Psoas muscle (tissue), 7 donors: ENCODE measurements at regions not wholly inside any gene's neighbourhood (a gene's known extent, or its start where the extent isn't known, plus 50 kb on each side); places are given as distances from the start of the nearest gene placed in this dataset.
"Not testable (repeated sequence)": the region's sequence is repeated elsewhere in the genome, so short reads cannot be mapped to it uniquely, and the experiment has no call there.

Source experiments
- ATAC-seq, 4 donors: fragments of 200-7000 bp; cut with Tn5 transposase; one replicate each; pipeline ENCODE4 v1.9.1; 2020; ENCODE audit warnings: moderate library complexity in 3 of 4, mild to moderate bottlenecking in 2 of 4
- DNase-seq, 2 donors: peaks; one replicate each; pipeline ENCODE4 v3.0.0-alpha.2; 2020
- H3K27ac ChIP-seq: fragments of 200-600 bp; one replicate; pipeline ENCODE4 v1.8.0; 2022
- H3K27me3 ChIP-seq, 3 donors: fragments of 200-600 bp in 1 of 3; one replicate each; pipeline versions ENCODE4 v1.6.1 to v1.8.0; 2013 to 2022; ENCODE audit warnings: low read length in 2 of 3, mild to moderate bottlenecking in 2 of 3, moderate library complexity in 1 of 3; ENCODE audit not compliant: insufficient read depth in 3 of 3
- H3K36me3 ChIP-seq, 2 donors: fragments of 200-600 bp in 1 of 2; one replicate each; pipeline versions ENCODE4 v1.6.1 to v1.8.0; 2013 to 2022; ENCODE audit warnings: low read depth in 1 of 2, mild to moderate bottlenecking in 1 of 2, moderate library complexity in 1 of 2; ENCODE audit not compliant: insufficient read depth in 1 of 2
- H3K4me1 ChIP-seq: fragments of 200-600 bp; one replicate; pipeline ENCODE4 v1.8.0; 2022
- H3K4me3 ChIP-seq: fragments of 200-600 bp; one replicate; pipeline ENCODE4 v1.8.0; 2022; ENCODE audit warnings: mild to moderate bottlenecking
- H3K9me3 ChIP-seq: fragments of 200-600 bp; one replicate; pipeline ENCODE4 v1.8.0; 2022
- WGBS, 3 donors: extraction: QIAGEN DNeasy Blood & Tissue Kit; methylation state at CpG; one replicate each; pipeline versions ENCODE4 v1.1.6 to v1.1.7; 2013; 5-methylcytosine and 5-hydroxymethylcytosine counted together
- intact Hi-C, 2 donors: fragments of 100-400 bp; cut with DNase I; formaldehyde crosslinking; loops; one replicate each; pipeline versions ENCODE4 v1.11.0 to v1.14.2; 2022
- donor health status: healthy with polysubstance abuse.
- donor health status: DM: no; HTN: no; CAD: no; lungs with moderate emphysema.
- donor health status: Bipolar disorder and iron deficiency.
- donor health status: healthy.
- donor health status: DM: yes; HTN: yes; CAD: no.
- donor health status: DM: no; HTN: no; CAD: no.
- donor health status: DM: yes; HTN: yes; CAD: no.

- H3K27me3 ChIP-seq, ATAC-seq, H3K36me3 ChIP-seq, H3K4me1 ChIP-seq, H3K9me3 ChIP-seq, intact Hi-C loops, H3K27ac ChIP-seq, H3K4me3 ChIP-seq, DNase-seq: not testable (repeated sequence)
- WGBS, 3 donors, result 55 to 58% (median 57%) methylated on average over 3 of the region's 4 CpGs
Measured at GRCh38 chr18:104264-104663, 54.1 kb upstream of the USP14 start.

DNA sequence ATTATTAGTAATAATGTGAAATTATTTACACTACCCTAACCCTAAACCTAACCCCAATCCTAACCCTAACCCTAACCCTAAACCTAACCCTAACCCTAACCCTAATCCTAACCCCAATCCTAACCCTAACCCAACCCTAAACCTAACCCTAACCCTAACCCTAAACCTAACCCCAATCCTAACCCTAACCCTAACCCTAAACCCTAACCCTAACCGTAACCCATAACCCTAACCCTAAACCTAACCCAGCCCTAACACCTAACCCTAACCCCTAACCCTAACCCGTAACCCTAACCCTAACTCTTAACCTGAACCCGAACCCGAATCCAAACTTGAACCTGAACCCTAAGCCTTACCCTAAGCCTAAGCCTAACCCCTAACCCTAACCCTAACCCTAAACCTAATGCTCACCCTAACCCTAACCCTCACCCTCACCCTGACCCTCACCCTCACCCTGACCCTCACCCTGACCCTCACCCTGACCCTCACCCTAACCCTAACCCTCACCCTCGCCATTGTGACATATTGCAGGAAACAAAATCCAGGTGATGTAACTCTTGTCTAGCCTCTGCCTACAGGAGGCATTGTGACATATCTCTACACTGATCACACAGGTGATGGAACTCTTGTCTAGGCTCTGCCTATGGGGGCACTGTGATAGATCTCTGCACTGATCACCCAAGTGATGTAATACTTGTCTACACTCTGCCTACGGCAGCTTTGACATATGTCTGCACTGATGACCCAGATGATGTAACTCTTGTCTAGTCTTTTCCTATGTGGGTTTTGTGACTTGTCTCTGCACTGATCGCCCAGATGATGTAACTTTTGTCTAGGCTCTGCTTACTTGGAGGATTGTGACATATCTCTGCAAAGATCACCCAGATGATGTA, 53.0 kb upstream of the USP14 start:
- H3K4me3 ChIP-seq, intact Hi-C loops, H3K27me3 ChIP-seq, H3K36me3 ChIP-seq, H3K27ac ChIP-seq, H3K9me3 ChIP-seq, ATAC-seq, DNase-seq, H3K4me1 ChIP-seq: not testable (repeated sequence)
- WGBS, 3 donors, result 81 to 84% (median 84%) methylated on average over 7 of the region's 7 CpGs

DNA sequence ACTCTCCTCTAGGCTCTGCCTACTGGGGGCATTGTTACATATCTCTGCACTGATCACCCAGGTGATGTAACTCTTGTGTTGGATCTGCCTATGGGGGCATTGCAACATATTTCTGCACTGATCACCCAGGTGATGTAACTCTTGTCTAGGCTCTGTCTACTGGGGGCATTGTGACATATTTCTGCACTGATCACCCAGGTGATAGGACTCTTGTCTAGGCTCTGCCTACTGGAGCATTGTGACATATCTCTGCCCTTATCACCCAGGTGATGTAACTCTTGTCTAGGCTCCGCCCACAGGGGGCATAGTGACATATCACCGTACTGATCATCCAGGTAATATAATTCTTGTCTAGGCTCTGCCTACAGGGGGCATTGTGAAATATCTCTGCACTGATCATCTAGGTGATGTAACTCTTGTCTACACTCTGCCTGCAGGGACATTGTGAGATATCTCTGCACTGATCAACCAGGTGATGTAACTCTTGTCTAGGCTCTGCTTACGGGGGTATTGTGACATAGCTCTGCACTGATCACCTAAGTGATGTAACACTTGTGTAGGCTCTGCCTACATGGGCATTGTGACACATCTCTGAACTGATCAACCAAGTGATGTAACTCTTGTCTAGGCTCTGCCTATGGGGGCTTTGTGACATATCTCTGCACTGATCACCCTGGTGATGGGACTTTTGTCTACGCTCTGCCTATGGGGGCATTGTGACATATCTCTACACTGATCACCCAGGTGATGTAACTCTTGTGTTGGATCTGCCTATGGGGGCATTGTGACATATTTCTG, 52.1 kb upstream of the USP14 start:
- DNase-seq, H3K9me3 ChIP-seq, H3K27ac ChIP-seq, H3K27me3 ChIP-seq, H3K4me3 ChIP-seq, intact Hi-C loops, H3K4me1 ChIP-seq, H3K36me3 ChIP-seq, ATAC-seq: not testable (repeated sequence)
- 76 to 81% (median 76%) methylated on average over 4 of the region's 4 CpGs for WGBS, 3 donors

DNA sequence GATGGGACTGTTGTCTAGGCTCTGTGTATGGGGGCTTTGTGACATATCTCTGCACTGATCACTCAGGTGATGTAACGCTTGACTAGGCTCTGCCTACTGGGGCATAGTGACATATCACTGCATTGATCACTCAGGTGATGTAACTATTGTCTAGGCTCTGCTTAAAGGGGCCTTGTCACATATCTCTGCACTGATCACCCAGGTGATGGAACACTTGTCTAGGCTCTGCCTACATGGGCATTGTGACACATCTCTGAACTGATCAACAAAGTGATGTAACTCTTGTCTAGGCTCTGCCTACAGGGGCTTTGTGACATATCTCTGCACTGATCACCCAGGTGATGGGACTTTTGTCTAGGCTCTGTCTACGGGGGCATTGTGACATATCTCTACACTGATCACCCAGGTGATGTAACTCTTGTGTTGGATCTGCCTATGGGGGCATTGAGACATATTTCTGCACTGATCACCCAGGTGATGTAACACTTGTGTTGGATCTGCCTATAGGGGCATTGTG, 51.4 kb upstream of the USP14 start:
- intact Hi-C loops, H3K4me1 ChIP-seq, H3K27me3 ChIP-seq, H3K36me3 ChIP-seq, ATAC-seq, H3K4me3 ChIP-seq, DNase-seq, H3K9me3 ChIP-seq, H3K27ac ChIP-seq: not testable (repeated sequence)
- WGBS, 3 donors, result 48 to 57% (median 57%) methylated on average over 2 of the region's 2 CpGs

DNA sequence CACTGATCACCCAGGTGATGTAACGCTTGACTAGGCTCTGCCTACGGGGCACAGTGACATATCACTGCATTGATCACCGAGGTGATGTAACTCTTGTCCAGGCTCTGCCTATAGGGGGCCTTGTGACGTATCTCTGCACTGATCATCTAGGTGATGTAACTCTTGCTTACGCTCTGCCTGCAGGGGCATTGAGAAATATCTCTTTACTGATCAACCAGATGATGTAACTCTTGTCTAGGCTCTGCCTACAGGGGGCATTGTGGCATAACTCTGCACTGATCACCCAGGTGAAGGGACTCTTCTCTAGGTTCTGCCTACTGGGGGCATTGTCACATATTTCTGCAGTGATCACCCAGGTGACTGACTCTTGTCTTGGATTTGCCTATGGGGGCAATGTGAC, 50.9 kb upstream of the USP14 start:
- H3K9me3 ChIP-seq, H3K4me3 ChIP-seq, H3K36me3 ChIP-seq, H3K27me3 ChIP-seq, intact Hi-C loops, ATAC-seq, DNase-seq, H3K27ac ChIP-seq, H3K4me1 ChIP-seq: not testable (repeated sequence)
- 63 to 75% (median 68%) methylated on average over 5 of the region's 5 CpGs for WGBS, 3 donors

DNA sequence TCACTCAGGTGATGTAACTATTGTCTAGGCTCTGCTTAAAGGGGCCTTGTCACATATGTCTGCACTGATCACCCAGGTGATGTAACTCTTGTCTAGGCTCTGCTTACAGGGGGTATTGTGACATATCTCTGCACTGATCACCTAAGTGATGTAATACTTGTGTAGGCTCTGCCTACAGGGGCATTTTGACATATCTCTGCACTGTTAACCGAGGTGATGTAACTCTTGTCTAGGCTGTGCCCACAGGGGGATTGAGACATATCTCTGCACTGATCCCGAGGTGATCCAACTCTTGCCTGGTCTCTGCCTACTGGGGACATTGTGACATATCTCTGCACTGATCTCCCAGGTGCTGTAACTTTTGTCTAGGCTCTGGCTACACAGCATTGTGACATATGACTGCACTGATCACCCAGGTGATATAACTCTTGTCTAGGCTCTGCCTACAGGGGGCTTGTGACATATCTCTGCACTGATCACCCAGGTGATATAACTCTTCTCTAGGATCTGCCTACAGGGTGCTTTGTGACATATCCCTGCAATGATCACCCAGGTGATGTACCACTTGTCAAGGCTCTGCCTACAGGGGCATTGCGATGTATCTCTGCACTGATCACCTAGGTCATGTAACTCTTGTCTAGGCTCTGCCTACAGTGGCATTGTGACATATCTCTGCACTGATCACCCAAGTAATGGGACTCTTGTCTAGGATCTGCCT, 50.3 kb upstream of the USP14 start:
- ATAC-seq, result peak; percentile 61 to 77 (median 69)
- DNase-seq, intact Hi-C loops: not testable (repeated sequence)

More for the DNA sequence above, 50.3 kb upstream of the USP14 start:
- H3K27me3 ChIP-seq, H3K4me3 ChIP-seq, H3K27ac ChIP-seq, H3K36me3 ChIP-seq, H3K9me3 ChIP-seq, H3K4me1 ChIP-seq: not testable (repeated sequence)
- 30 to 43% (median 43%) methylated on average over 1 of the region's 3 CpGs for WGBS, 3 donors
